Activated naive CD4-positive, alpha-beta T cell treated with anti-CD3 and anti-CD28 coated beads, Interleukin-2, amount 50 U/mL, for 16 hours (primary cell): ENCODE measurements at regions not wholly inside any gene's neighbourhood (a gene's known extent, or its start where the extent isn't known, plus 50 kb on each side); places are given as distances from the start of the nearest gene placed in this dataset.
"Not testable (repeated sequence)": the region's sequence is repeated elsewhere in the genome, so short reads cannot be mapped to it uniquely, and the experiment has no call there.

Experiments used
- DNase-seq: peaks from one replicate; pipeline ENCODE4 v3.0.0-alpha.2; 2020

GRCh38 chr16:79996321-79996720 lies 395.8 kb upstream of the MAF start:
- DNase-seq: no peak

- no peak for DNase-seq
Observed at GRCh38 chr16:79995315-79995714, 394.8 kb upstream of the MAF start.

DNA sequence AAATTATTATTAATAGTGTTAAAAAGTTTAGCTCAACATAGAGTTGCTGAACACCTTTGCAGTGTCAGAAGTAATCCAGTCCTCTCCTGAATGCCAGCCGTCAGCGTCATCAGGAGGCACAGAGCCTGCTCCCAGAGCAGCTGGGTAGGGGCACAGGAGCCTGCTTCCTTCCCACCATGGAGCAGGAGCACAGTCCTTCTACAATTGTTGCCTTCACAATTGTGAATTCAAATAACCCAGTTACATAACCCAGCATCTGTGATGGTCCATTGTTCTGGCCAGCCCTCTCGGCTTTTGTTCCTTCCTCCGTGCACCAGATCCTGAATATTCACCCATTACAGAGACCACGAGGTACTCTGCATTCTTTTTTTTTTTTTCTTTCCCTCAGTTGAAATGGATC lies 393.9 kb upstream of the MAF start:
- DNase-seq: no peak

DNA sequence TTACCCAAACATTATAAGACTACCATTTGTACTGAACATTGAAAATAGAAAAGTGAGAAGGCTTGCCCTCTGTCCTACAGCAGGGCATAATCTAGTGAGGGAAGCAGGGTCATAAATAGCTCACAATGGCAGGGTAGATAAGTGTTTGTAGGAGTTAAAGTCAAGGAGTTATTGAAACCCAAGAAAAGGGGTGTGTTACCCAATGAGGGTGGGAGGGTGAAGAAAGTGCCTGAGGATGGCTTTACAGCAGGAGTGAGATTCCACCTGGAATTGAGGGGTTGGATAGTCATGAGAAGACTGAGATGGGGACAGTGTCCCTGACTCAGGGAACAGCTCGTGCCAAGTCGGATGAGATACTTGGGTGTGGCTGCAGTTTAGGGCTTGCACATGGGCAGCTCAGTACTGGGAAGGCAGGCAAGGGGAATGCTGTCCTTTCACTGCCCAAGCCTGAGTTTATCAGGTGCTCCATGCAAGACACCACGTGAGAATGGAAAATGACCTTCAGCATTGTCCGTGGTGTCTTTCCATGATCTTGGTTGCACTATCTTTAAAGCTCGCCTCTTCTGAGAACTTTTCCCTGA lies 393.2 kb upstream of the MAF start:
- DNase-seq: no peak

DNA sequence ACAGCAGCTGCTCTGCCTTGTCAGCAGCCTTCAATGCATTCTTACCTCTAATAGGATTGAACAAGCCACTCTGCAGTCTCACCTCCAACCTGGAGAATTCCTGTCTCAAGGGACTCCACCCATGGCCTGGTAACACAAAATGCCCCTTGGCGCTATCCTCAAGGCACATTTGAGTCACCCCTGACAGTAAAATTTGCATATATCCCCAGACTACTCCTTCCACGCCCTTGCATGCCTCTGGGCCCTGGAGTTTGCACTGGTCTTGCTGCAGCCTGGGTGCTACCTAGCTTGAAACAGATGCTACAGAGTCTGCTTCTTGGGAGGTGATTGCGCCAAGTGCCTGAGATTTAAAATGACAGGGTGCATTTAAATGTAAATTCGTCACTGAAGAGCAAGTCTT lies 391.4 kb upstream of the MAF start:
- no peak for DNase-seq

DNA sequence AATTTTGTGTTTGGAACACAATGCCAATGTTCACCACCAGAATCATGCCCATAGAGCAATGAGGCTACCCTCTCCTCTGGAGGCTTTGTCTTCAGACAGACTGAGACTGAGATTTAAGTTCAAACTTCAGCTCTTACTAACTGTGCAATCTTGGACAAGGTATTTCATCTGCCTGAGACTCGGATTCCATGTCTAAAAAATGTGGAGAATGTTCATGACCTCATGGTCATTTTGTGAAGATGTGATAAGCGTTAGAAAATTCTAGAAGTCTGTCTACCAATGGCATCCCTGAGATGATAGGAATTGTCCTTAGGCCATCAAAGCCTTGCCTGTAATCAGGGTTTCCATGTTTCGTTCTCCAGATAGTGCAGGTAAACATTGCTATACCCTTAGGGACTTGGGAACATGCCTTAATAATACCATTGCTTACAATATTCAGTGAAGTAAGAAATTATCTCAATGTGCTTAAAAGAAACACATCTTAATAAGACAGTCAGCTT lies 388.2 kb upstream of the MAF start:
- no peak for DNase-seq

- DNase-seq: no peak
Observed at GRCh38 chr16:79988089-79988488, 387.6 kb upstream of the MAF start.

DNA sequence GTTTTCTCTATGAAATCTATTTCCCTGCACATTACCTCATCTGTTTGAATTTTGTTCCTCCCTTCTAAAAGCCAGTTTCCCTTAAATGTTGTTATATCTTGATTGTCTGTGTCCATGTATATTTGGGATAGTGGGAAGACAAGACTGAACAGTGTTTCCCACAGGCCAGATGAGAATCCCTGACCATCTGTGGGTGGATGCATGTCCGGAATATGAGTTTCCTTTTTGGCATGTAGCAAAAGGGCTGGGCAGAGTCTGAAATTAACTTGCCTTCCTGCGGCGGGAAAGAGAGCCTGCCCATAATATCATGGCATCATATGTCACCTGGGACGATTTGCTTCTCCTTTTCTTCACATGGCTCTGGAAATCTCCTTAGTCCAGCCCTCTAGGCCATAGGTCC lies 385.8 kb upstream of the MAF start:
- DNase-seq: no peak

DNA sequence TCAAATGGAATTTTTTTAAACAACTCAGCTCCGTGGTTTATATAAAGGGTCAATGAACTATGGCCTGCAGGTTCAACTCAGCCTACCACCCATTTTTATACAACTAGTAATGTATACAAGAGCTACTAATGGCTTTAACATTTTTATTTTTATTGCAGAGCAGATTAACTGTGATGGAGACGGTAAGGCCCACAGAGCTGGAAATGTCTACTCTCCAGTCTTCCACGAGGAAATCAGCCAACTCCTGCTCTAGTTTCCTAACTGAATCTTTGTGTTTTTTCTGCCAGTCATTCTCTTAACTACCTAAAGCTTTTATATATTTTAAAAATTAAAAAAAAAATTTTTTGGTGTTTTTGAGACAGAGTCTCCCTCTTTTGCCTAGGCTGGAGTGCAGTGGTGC lies 385.1 kb upstream of the MAF start:
- DNase-seq: no peak

GRCh38 chr16:79984149-79984548 lies 383.6 kb upstream of the MAF start:
- DNase-seq: not testable (repeated sequence)

DNA sequence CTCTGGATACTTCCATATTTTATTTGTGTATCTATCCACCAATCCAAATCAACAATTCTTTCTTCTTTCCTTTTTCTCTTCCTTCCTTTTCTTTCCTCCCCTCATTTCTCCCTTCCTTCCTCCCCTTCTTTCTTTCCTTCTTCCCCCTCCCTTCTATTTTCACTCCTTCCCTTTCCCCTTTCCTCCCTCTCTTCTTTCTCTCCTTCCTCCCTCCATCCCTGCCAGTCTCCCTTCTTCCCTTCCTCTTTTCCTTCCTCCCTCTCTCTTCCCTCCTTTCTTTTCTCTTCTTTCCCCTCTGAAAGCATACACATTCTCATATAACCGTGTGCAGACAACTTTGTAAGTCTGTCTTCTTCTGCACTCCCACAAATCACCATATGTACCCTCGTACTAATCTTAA lies 382.3 kb upstream of the MAF start:
- no peak for DNase-seq

GRCh38 chr16:79982361-79982760 lies 381.8 kb upstream of the MAF start:
- no peak for DNase-seq

DNA sequence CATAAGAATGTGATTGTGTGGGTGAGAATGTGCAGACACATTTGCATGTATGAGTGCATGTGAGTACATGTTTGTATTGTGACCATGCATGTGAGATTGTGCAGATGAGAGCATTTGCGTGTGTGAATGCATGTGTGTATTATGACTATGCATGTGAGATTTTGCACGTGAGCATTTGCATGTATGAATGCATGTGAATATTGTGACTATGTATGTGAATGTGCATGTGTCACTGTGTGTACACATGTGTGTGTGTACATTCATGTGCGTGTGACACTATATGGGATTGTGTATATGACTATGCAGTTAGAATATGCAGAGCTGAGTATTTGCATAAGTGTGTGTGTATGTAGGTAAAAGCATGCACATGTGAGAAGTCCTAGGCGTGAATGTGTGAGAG lies 381.3 kb upstream of the MAF start:
- no peak for DNase-seq

- DNase-seq: no peak
Observed at GRCh38 chr16:79980650-79981521, 380.3 kb upstream of the MAF start.

GRCh38 chr16:79977940-79978836 lies 377.7 kb upstream of the MAF start:
- DNase-seq: no peak

GRCh38 chr16:79973320-79973719 lies 372.8 kb upstream of the MAF start:
- no peak for DNase-seq

DNA sequence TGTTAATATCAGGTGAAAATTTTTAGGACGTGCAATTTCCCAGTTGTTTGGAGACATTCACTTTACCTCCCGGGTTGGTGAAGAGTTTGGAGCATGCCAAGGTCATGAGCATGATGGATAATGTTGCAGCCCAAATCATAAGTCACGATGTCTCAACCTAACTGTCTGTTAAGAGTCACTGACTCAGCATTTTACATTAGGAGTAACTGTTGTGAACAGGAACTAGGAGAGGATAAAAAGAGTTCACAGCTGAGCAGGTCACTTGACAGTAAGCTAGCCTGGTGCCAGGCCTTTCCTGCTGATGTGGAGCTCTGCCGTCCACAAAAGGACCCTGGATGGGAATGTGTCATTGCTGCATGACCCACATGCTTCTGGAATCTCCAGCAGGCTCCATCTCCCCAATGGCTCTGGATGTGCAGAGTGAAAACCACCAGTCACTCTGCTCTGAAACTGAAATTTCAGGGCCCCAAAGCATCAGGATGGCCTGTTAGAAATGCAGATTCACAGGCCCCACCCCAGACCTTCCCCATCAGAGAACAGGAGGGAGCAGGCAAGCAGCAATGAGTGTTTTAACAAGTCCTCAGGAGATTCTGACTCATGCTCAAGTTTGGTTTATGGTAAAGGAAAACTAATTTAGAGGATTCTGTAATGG lies 371.6 kb upstream of the MAF start:
- no peak for DNase-seq

DNA sequence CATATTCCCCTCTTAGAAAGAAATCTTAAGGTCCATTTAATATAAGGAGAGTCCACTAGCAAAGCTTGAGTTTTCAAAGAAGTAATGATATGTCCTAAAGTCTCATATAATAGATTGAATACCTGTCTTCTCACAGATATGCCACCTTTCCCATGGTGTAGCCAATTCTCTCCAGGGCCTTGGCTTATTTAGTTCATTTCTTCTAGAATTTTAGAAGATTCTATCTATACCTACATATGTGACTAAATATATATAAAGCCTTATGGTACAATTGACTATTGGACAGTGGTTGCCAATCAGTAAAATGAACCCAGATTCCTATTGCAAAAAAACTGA lies 370.7 kb upstream of the MAF start:
- DNase-seq: no peak

- no peak for DNase-seq
Observed at GRCh38 chr16:79970551-79971236, 370.2 kb upstream of the MAF start.

- DNase-seq: no peak
Observed at GRCh38 chr16:79970087-79970486, 369.6 kb upstream of the MAF start.

DNA sequence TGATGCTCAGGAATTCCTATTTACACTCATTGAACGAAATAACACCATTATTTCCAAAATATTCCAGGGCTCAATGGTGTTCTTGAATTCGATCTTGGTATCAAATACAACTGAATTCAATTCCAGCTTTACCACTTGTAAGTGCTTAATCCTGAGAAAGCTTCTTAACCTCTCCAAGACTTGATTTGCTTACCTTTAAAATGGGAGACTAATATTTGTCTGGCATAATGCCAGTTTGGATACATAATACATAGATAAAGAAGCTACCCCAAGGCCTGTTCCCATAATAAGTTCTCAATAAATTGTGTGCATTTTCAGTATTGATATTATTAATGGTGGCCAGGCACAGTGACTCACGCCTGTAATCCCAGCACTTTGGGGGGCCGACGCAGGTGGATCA lies 368.9 kb upstream of the MAF start:
- DNase-seq: no peak

GRCh38 chr16:79966226-79966625 lies 365.7 kb upstream of the MAF start:
- DNase-seq: no peak

DNA sequence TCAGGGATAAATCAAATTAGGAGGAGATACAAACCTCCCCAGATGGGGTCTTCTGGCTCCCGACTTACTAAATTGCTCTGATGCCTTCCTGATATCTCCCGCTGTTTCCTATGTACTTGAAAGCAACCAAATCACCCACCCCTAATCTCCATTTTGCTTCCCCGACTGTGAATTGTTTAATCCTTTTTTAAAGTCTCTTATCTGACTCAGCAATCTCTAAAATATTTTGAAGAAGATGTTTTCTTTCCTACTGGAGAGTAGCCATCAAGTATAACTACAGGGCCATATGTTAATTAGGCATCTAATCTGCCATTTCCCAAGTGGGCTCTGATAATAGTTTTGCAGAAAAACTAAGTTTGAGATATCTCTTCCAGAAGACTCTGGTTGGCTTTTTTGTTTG lies 365.2 kb upstream of the MAF start:
- DNase-seq: no peak
